ENCODE measurements at regions not wholly inside any gene's neighbourhood (a gene's known extent, or its start where the extent isn't known, plus 50 kb on each side); places are given as distances from the start of the nearest gene placed in this dataset.
A peak's percentile ranks its signal among the peaks of the same experiment; 100 is the strongest.
"Not testable (repeated sequence)": the region's sequence is repeated elsewhere in the genome, so short reads cannot be mapped to it uniquely, and the experiment has no call there.

- H3K4ac ChIP-seq (ENCODE audit: low read depth in 1 of 2, low read length in 2 of 2); H4K8ac ChIP-seq (ENCODE audit: low read length); H3K9ac ChIP-seq (ENCODE audit: low read length); H3K9me3 ChIP-seq (ENCODE audit: control insufficient read depth, low read length); H3K36me3 ChIP-seq (ENCODE audit: control insufficient read depth in 1 of 2, insufficient read depth in 2 of 2, low read depth in 1 of 2, low read length in 2 of 2); DNase-seq; H2BK5ac ChIP-seq (ENCODE audit: low read depth, low read length, poor library complexity, severe bottlenecking); H3K18ac ChIP-seq (ENCODE audit: low read depth in 1 of 2, low read length in 2 of 2); H2BK15ac ChIP-seq (ENCODE audit: low read depth, poor library complexity, severe bottlenecking); H4K91ac ChIP-seq (ENCODE audit: low read length); H3K79me1 ChIP-seq (replicated peaks; ENCODE audit: low read length, poor library complexity, severe bottlenecking); H3K23ac ChIP-seq (ENCODE audit: low read length in 2 of 2); H3K27me3 ChIP-seq (ENCODE audit: control insufficient read depth in 1 of 2, insufficient read depth in 1 of 2, low read length in 2 of 2); H3K27ac ChIP-seq (ENCODE audit: low read length, poor library complexity, severe bottlenecking); H3K14ac ChIP-seq (ENCODE audit: low read length in 2 of 2); H2AFZ ChIP-seq (ENCODE audit: low read depth, low read length); H2AK5ac ChIP-seq (ENCODE audit: low read length, severe bottlenecking); H2BK120ac ChIP-seq (ENCODE audit: low read depth, low read length); H2BK12ac ChIP-seq (ENCODE audit: low read length in 2 of 2); H3K4me2 ChIP-seq (ENCODE audit: low read length, poor library complexity, severe bottlenecking); H3K4me1 ChIP-seq (ENCODE audit: control insufficient read depth, insufficient read depth, low read depth, low read length): not testable (repeated sequence)
- peak overlapping the region in 1 of 2 experiments; percentile 18 for H3K4me3 ChIP-seq (ENCODE audit: insufficient read depth in 1 of 2, low read depth in 1 of 2, low read length in 2 of 2)
- WGBS, result 91% methylated on average over 18 of the region's 24 CpGs
Observed at GRCh38 chr20:29752644-29753425, 1504.6 kb upstream of the DEFB115 start.

- H2BK12ac ChIP-seq (ENCODE audit: low read length in 2 of 2); H2BK15ac ChIP-seq (ENCODE audit: low read depth, poor library complexity, severe bottlenecking); H3K4me2 ChIP-seq (ENCODE audit: low read length, poor library complexity, severe bottlenecking); H3K23ac ChIP-seq (ENCODE audit: low read length in 2 of 2); H3K4ac ChIP-seq (ENCODE audit: low read depth in 1 of 2, low read length in 2 of 2); H2BK120ac ChIP-seq (ENCODE audit: low read depth, low read length); H3K14ac ChIP-seq (ENCODE audit: low read length in 2 of 2); H3K36me3 ChIP-seq (ENCODE audit: control insufficient read depth in 1 of 2, insufficient read depth in 2 of 2, low read depth in 1 of 2, low read length in 2 of 2); H3K18ac ChIP-seq (ENCODE audit: low read depth in 1 of 2, low read length in 2 of 2); H2BK5ac ChIP-seq (ENCODE audit: low read depth, low read length, poor library complexity, severe bottlenecking); H3K4me3 ChIP-seq (ENCODE audit: insufficient read depth in 1 of 2, low read depth in 1 of 2, low read length in 2 of 2); H4K8ac ChIP-seq (ENCODE audit: low read length); H3K27ac ChIP-seq (ENCODE audit: low read length, poor library complexity, severe bottlenecking); DNase-seq; H3K9me3 ChIP-seq (ENCODE audit: control insufficient read depth, low read length); H3K27me3 ChIP-seq (ENCODE audit: control insufficient read depth in 1 of 2, insufficient read depth in 1 of 2, low read length in 2 of 2); H3K9ac ChIP-seq (ENCODE audit: low read length); H2AFZ ChIP-seq (ENCODE audit: low read depth, low read length); H2AK5ac ChIP-seq (ENCODE audit: low read length, severe bottlenecking); H3K79me1 ChIP-seq (replicated peaks; ENCODE audit: low read length, poor library complexity, severe bottlenecking); H4K91ac ChIP-seq (ENCODE audit: low read length); H3K4me1 ChIP-seq (ENCODE audit: control insufficient read depth, insufficient read depth, low read depth, low read length): not testable (repeated sequence)
- 93% methylated on average over 13 of the region's 15 CpGs for WGBS
Observed at GRCh38 chr20:29753426-29753746, 1504.1 kb upstream of the DEFB115 start.

GRCh38 chr20:29753879-29754278 lies 1503.6 kb upstream of the DEFB115 start:
- not testable (repeated sequence) for H3K9me3 ChIP-seq (ENCODE audit: control insufficient read depth, low read length); H3K4me1 ChIP-seq (ENCODE audit: control insufficient read depth, insufficient read depth, low read depth, low read length); DNase-seq; H4K8ac ChIP-seq (ENCODE audit: low read length); H4K91ac ChIP-seq (ENCODE audit: low read length); H3K4me2 ChIP-seq (ENCODE audit: low read length, poor library complexity, severe bottlenecking); H2AK5ac ChIP-seq (ENCODE audit: low read length, severe bottlenecking); H3K79me1 ChIP-seq (replicated peaks; ENCODE audit: low read length, poor library complexity, severe bottlenecking); H2BK15ac ChIP-seq (ENCODE audit: low read depth, poor library complexity, severe bottlenecking); H3K27me3 ChIP-seq (ENCODE audit: control insufficient read depth in 1 of 2, insufficient read depth in 1 of 2, low read length in 2 of 2); H3K36me3 ChIP-seq (ENCODE audit: control insufficient read depth in 1 of 2, insufficient read depth in 2 of 2, low read depth in 1 of 2, low read length in 2 of 2); H3K27ac ChIP-seq (ENCODE audit: low read length, poor library complexity, severe bottlenecking); H3K4ac ChIP-seq (ENCODE audit: low read depth in 1 of 2, low read length in 2 of 2); H2BK5ac ChIP-seq (ENCODE audit: low read depth, low read length, poor library complexity, severe bottlenecking); H3K4me3 ChIP-seq (ENCODE audit: insufficient read depth in 1 of 2, low read depth in 1 of 2, low read length in 2 of 2); H3K14ac ChIP-seq (ENCODE audit: low read length in 2 of 2); H3K9ac ChIP-seq (ENCODE audit: low read length); H2BK120ac ChIP-seq (ENCODE audit: low read depth, low read length); H3K23ac ChIP-seq (ENCODE audit: low read length in 2 of 2); H3K18ac ChIP-seq (ENCODE audit: low read depth in 1 of 2, low read length in 2 of 2); H2AFZ ChIP-seq (ENCODE audit: low read depth, low read length); H2BK12ac ChIP-seq (ENCODE audit: low read length in 2 of 2)
- WGBS, result 91% methylated on average over 19 of the region's 19 CpGs

- not testable (repeated sequence) for H3K36me3 ChIP-seq (ENCODE audit: control insufficient read depth in 1 of 2, insufficient read depth in 2 of 2, low read depth in 1 of 2, low read length in 2 of 2); H4K8ac ChIP-seq (ENCODE audit: low read length); H3K4ac ChIP-seq (ENCODE audit: low read depth in 1 of 2, low read length in 2 of 2); H3K27ac ChIP-seq (ENCODE audit: low read length, poor library complexity, severe bottlenecking); H3K14ac ChIP-seq (ENCODE audit: low read length in 2 of 2); H3K9ac ChIP-seq (ENCODE audit: low read length); H4K91ac ChIP-seq (ENCODE audit: low read length); H3K4me2 ChIP-seq (ENCODE audit: low read length, poor library complexity, severe bottlenecking); H2BK120ac ChIP-seq (ENCODE audit: low read depth, low read length); H3K23ac ChIP-seq (ENCODE audit: low read length in 2 of 2); H3K9me3 ChIP-seq (ENCODE audit: control insufficient read depth, low read length); H3K27me3 ChIP-seq (ENCODE audit: control insufficient read depth in 1 of 2, insufficient read depth in 1 of 2, low read length in 2 of 2); H3K4me3 ChIP-seq (ENCODE audit: insufficient read depth in 1 of 2, low read depth in 1 of 2, low read length in 2 of 2); DNase-seq; H3K18ac ChIP-seq (ENCODE audit: low read depth in 1 of 2, low read length in 2 of 2); H2AK5ac ChIP-seq (ENCODE audit: low read length, severe bottlenecking); H2AFZ ChIP-seq (ENCODE audit: low read depth, low read length); H3K79me1 ChIP-seq (replicated peaks; ENCODE audit: low read length, poor library complexity, severe bottlenecking); H2BK5ac ChIP-seq (ENCODE audit: low read depth, low read length, poor library complexity, severe bottlenecking); H2BK15ac ChIP-seq (ENCODE audit: low read depth, poor library complexity, severe bottlenecking); H3K4me1 ChIP-seq (ENCODE audit: control insufficient read depth, insufficient read depth, low read depth, low read length); H2BK12ac ChIP-seq (ENCODE audit: low read length in 2 of 2)
- WGBS, result 68% methylated on average over 4 of the region's 4 CpGs
Observed at GRCh38 chr20:29755854-29756498, 1501.5 kb upstream of the DEFB115 start.
